Adrenal gland (tissue), 5 donors: ENCODE measurements at regions not wholly inside any gene's neighbourhood (a gene's known extent, or its start where the extent isn't known, plus 50 kb on each side); places are given as distances from the start of the nearest gene placed in this dataset.

Experiments
- CTCF ChIP-seq, 6 experiments: fragments of 450-650 bp in 4 of 6; fragments of 200-600 bp in 2 of 6; sonication (generic) in 1 of 6; IDR thresholded peaks; 1 replicate in 5 of 6; 2 replicates in 1 of 6; pipeline versions ENCODE4 v1.5.1 to v1.8.0; 2016 to 2021; ENCODE audit warnings: antibody characterized with exemption in 6 of 6, mild to moderate bottlenecking in 2 of 6, moderate library complexity in 1 of 6
- POLR2A ChIP-seq, 2 donors: fragments of 450-650 bp; IDR thresholded peaks; one replicate each; pipeline ENCODE4 v1.6.1; 2017; ENCODE audit warnings: antibody characterized with exemption in 2 of 2, mild to moderate bottlenecking in 2 of 2, moderate library complexity in 1 of 2
- donor health status: DM: no; HTN: no; CAD: no.

DNA sequence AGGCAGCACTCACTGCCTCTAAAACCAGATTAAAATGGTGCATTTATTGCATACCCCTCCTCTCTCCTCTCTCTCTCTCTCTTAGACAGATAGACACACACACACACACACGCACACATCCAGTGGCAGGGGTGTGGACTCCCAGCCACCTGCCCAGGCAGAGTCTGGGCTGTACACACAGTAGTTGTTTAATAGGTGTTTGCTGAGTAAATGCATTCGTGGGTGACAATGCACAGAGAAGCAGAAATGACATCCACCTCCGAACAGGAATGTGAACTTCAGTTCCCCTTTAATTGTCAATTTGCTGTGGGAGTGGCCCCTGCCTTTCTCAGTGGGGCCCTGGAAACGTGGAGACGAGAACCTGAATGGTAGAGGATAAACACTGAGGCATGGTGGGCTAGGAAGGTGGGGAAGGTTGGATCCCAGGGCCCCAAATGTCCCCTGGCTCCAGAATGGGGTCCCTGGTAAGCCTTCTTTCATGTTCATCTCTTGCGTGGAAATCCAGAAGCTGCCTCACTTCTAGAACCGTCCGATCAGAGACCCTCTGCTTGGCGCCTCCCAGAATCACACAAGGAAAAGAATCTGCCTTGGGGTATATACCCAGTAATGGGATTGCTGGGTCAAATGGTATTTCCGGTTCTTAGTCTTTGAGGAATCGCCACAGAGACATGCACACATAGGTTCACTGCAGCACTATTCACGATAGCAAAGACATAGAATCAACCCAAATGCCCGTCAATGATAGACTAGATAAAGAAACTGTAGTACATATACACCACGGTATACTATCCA, 58.5 kb upstream of the ECHDC3 start:
- TF ChIP-seq CTCF (IDR thresholded peaks at IDR 0.05) (no peak), POLR2A (IDR thresholded peaks at IDR 0.05) (no peak)
